Neuronal stem cell (in vitro differentiated cells): ENCODE measurements at regions not wholly inside any gene's neighbourhood (a gene's known extent, or its start where the extent isn't known, plus 50 kb on each side); places are given as distances from the start of the nearest gene placed in this dataset.

Experiments
- DNase-seq: peaks from one replicate; pipeline ENCODE4 v3.0.0-alpha.2; 2013; ENCODE audit warnings: low spot score
- H2AFZ ChIP-seq: one replicate; pipeline ENCODE4 v1.6.1; 2013; ENCODE audit warnings: mild to moderate bottlenecking, low read length, inconsistent platforms
- H2AK5ac ChIP-seq: 2 replicates; pipeline ENCODE4 v1.6.1; 2013; ENCODE audit warnings: low read depth, mild to moderate bottlenecking, inconsistent platforms, low read length, moderate library complexity, mixed read lengths
- H2BK120ac ChIP-seq: 2 replicates; pipeline ENCODE4 v1.6.1; 2013; ENCODE audit warnings: low read depth, mild to moderate bottlenecking, inconsistent platforms, low read length, moderate library complexity, mixed read lengths
- H2BK12ac ChIP-seq: one replicate; pipeline ENCODE4 v1.6.1; 2013; ENCODE audit warnings: low read length, inconsistent platforms
- H2BK15ac ChIP-seq: 2 replicates; pipeline ENCODE4 v1.6.1; 2013; ENCODE audit warnings: mild to moderate bottlenecking, low read length, inconsistent platforms, mixed read lengths
- H2BK5ac ChIP-seq: one replicate; pipeline ENCODE4 v1.6.1; 2013; ENCODE audit warnings: inconsistent platforms, mild to moderate bottlenecking, low read length, moderate library complexity
- H3K14ac ChIP-seq: one replicate; pipeline ENCODE4 v1.6.1; 2013; ENCODE audit warnings: low read length, inconsistent platforms
- H3K18ac ChIP-seq: 2 replicates; pipeline ENCODE4 v1.6.1; 2013; ENCODE audit warnings: low read length, inconsistent platforms
- H3K23ac ChIP-seq: 2 replicates; pipeline ENCODE4 v1.6.1; 2013; ENCODE audit warnings: low read depth, mild to moderate bottlenecking, mixed read lengths, low read length, inconsistent platforms; ENCODE audit not compliant: poor library complexity
- H3K27ac ChIP-seq: replicated peaks from 3 replicates; pipeline ENCODE4 v1.5.1; 2013; ENCODE audit warnings: low read length, inconsistent platforms
- H3K27me3 ChIP-seq, 3 experiments: 2 replicates each; pipeline ENCODE4 v1.6.1; 2013; ENCODE audit warnings: low read length in 3 of 3, mild to moderate bottlenecking in 2 of 3, inconsistent platforms in 1 of 3, low read depth in 1 of 3, mixed read lengths in 1 of 3, moderate library complexity in 1 of 3; ENCODE audit not compliant: control insufficient read depth in 3 of 3, insufficient read depth in 3 of 3
- H3K36me3 ChIP-seq, 2 donors: replicated peaks in 1 of 2; 2 replicates each; pipeline ENCODE4 v1.6.1; 2013; ENCODE audit warnings: low read length in 2 of 2; ENCODE audit not compliant: control insufficient read depth in 2 of 2, insufficient read depth in 2 of 2
- H3K4ac ChIP-seq: 2 replicates; pipeline ENCODE4 v1.6.1; 2013; ENCODE audit warnings: inconsistent platforms, mild to moderate bottlenecking, low read length, moderate library complexity
- H3K4me1 ChIP-seq, 2 donors: 1 replicate in 1 of 2; 2 replicates in 1 of 2; pipeline ENCODE4 v1.6.1; 2013; ENCODE audit warnings: low read length in 2 of 2, low read depth in 1 of 2; ENCODE audit not compliant: control insufficient read depth in 2 of 2, insufficient read depth in 1 of 2
- H3K4me2 ChIP-seq: one replicate; pipeline ENCODE4 v1.6.1; 2013; ENCODE audit warnings: mild to moderate bottlenecking, low read length, inconsistent platforms; ENCODE audit not compliant: insufficient read depth, poor library complexity, severe bottlenecking
- H3K4me3 ChIP-seq, 2 donors: 2 replicates each; pipeline ENCODE4 v1.5.1; 2013; ENCODE audit warnings: low read length in 2 of 2, mild to moderate bottlenecking in 2 of 2, inconsistent platforms in 1 of 2, moderate library complexity in 1 of 2
- H3K79me1 ChIP-seq: one replicate; pipeline ENCODE4 v1.6.1; 2013; ENCODE audit warnings: low read depth, mild to moderate bottlenecking, inconsistent platforms, low read length, moderate library complexity
- H3K9ac ChIP-seq: one replicate; pipeline ENCODE4 v1.6.1; 2013; ENCODE audit warnings: mild to moderate bottlenecking, low read depth, low read length, inconsistent platforms; ENCODE audit not compliant: poor library complexity
- H3K9me3 ChIP-seq, 2 donors: replicated peaks in 1 of 2; 2 replicates each; pipeline versions ENCODE3 to v1.6.1; 2013; ENCODE audit warnings: low read length in 2 of 2, mild to moderate bottlenecking in 2 of 2, inconsistent platforms in 1 of 2, low read depth in 1 of 2, mixed read lengths in 1 of 2, moderate library complexity in 1 of 2; ENCODE audit not compliant: control insufficient read depth in 2 of 2, insufficient read depth in 1 of 2
- H4K8ac ChIP-seq: one replicate; pipeline ENCODE4 v1.6.1; 2013; ENCODE audit warnings: low read depth, mild to moderate bottlenecking, inconsistent platforms, low read length, moderate library complexity
- H4K91ac ChIP-seq: one replicate; pipeline ENCODE4 v1.6.1; 2013; ENCODE audit warnings: low read length, low read depth, mild to moderate bottlenecking, inconsistent platforms; ENCODE audit not compliant: poor library complexity
- WGBS, 2 donors: extraction: QIAGEN DNeasy Blood & Tissue Kit; methylation state at CpG; one replicate each; pipeline ENCODE4 v1.1.7; 2013; ENCODE audit warnings: missing lambda C conversion rate in 2 of 2, mixed read lengths in 1 of 2; ENCODE audit not compliant: insufficient read length in 2 of 2, insufficient replicate concordance in 1 of 2; ENCODE audit errors: extremely low coverage in 2 of 2; 5-methylcytosine and 5-hydroxymethylcytosine counted together

- Histone ChIP-seq H2BK5ac (no peak overlapping the region), H3K27me3 (no peaks in the 10 kb centered on the region), H2BK15ac (no peak overlapping the region), H3K18ac (no peak overlapping the region), H3K9me3 (peaks cover 5 to 20% of the 10 kb centered on the region in 2 donors), H3K27ac (no peak overlapping the region), H3K4me1 (peaks cover 10 to 24% of the 10 kb centered on the region in 2 donors), H4K8ac (no peak overlapping the region), H3K79me1 (no peaks in the 10 kb centered on the region), H3K14ac (no peak overlapping the region), H2BK12ac (no peak overlapping the region), H3K9ac (no peak overlapping the region), H2AFZ (peak overlapping the region; percentile 53), H3K4ac (no peak overlapping the region), H3K4me3 (no peak overlapping the region), H3K23ac (no peak overlapping the region), H3K4me2 (no peak overlapping the region), H3K36me3 (no peaks in the 10 kb centered on the region), H2AK5ac (no peak overlapping the region), H4K91ac (no peak overlapping the region), H2BK120ac (no peak overlapping the region)
- no peak for DNase-seq
Observed at GRCh38 chr5:34485768-34486030, 170.4 kb upstream of the RAI14 start.

- Histone ChIP-seq H3K27ac (no peak overlapping the region), H2AFZ (peak overlapping the region; percentile 53), H3K27me3 (no peaks in the 10 kb centered on the region), H4K91ac (no peak overlapping the region), H3K9me3 (peaks cover 5 to 16% of the 10 kb centered on the region in 2 donors), H4K8ac (no peak overlapping the region), H2BK12ac (no peak overlapping the region), H3K4me3 (no peak overlapping the region), H3K4me2 (no peak overlapping the region), H3K23ac (no peak overlapping the region), H3K9ac (no peak overlapping the region), H3K4ac (no peak overlapping the region), H2BK120ac (no peak overlapping the region), H2BK5ac (no peak overlapping the region), H3K18ac (no peak overlapping the region), H3K79me1 (no peaks in the 10 kb centered on the region), H3K36me3 (no peaks in the 10 kb centered on the region), H3K4me1 (peaks cover 12 to 28% of the 10 kb centered on the region in 2 donors), H2AK5ac (no peak overlapping the region), H3K14ac (no peak overlapping the region), H2BK15ac (no peak overlapping the region)
- peak; percentile 83 for DNase-seq
- no CpG with 5 or more reads among the region's 15 CpGs for WGBS, 2 donors
Observed at GRCh38 chr5:34486160-34486848, 169.8 kb upstream of the RAI14 start.

GRCh38 chr5:34486849-34487158, 169.3 kb upstream of the RAI14 start:
- Histone ChIP-seq H3K27ac (no peak overlapping the region), H3K27me3 (no peaks in the 10 kb centered on the region), H3K4me2 (no peak overlapping the region), H3K23ac (no peak overlapping the region), H3K9ac (no peak overlapping the region), H3K4ac (no peak overlapping the region), H2BK15ac (no peak overlapping the region), H4K91ac (no peak overlapping the region), H3K4me1 (peaks cover 16 to 31% of the 10 kb centered on the region in 2 donors), H2BK12ac (no peak overlapping the region), H3K9me3 (peaks cover 5 to 11% of the 10 kb centered on the region in 2 donors), H4K8ac (no peak overlapping the region), H2BK5ac (no peak overlapping the region), H3K79me1 (no peaks in the 10 kb centered on the region), H3K4me3 (no peak overlapping the region), H3K36me3 (no peaks in the 10 kb centered on the region), H2AFZ (no peak overlapping the region), H2AK5ac (no peak overlapping the region), H2BK120ac (no peak overlapping the region), H3K14ac (no peak overlapping the region), H3K18ac (no peak overlapping the region)
- WGBS, 2 donors = no CpG with 5 or more reads among the region's 2 CpGs
- no peak for DNase-seq

GRCh38 chr5:34487159-34487879, 168.8 kb upstream of the RAI14 start:
- Histone ChIP-seq H3K4ac (no peak overlapping the region), H2BK5ac (no peak overlapping the region), H3K9ac (no peak overlapping the region), H2AK5ac (no peak overlapping the region), H2BK120ac (no peak overlapping the region), H3K4me2 (no peak overlapping the region), H2BK12ac (no peak overlapping the region), H3K4me1 (peaks cover 16 to 31% of the 10 kb centered on the region in 2 donors), H3K23ac (no peak overlapping the region), H4K8ac (no peak overlapping the region), H4K91ac (no peak overlapping the region), H3K14ac (no peak overlapping the region), H2AFZ (no peak overlapping the region), H3K18ac (no peak overlapping the region), H2BK15ac (no peak overlapping the region), H3K4me3 (no peak overlapping the region), H3K36me3 (no peaks in the 10 kb centered on the region), H3K79me1 (no peaks in the 10 kb centered on the region), H3K9me3 (peaks cover 4 to 6% of the 10 kb centered on the region in 2 donors), H3K27ac (no peak overlapping the region), H3K27me3 (no peaks in the 10 kb centered on the region)
- no peak for DNase-seq
- WGBS, 2 donors = no CpG with 5 or more reads among the region's 11 CpGs
